GM12892 (cell line): ENCODE measurements at regions not wholly inside any gene's neighbourhood (a gene's known extent, or its start where the extent isn't known, plus 50 kb on each side); places are given as distances from the start of the nearest gene placed in this dataset.

ENCODE experiments used
- POLR2A ChIP-seq: IDR thresholded peaks from 2 replicates; pipeline ENCODE4 v1.6.1; 2011; ENCODE audit warnings: low read depth, low read length, control low read depth
- POLR2AphosphoS5 ChIP-seq: IDR thresholded peaks from 2 replicates; pipeline ENCODE4 v1.6.1; 2011; ENCODE audit warnings: low read depth, low read length, control low read depth

DNA sequence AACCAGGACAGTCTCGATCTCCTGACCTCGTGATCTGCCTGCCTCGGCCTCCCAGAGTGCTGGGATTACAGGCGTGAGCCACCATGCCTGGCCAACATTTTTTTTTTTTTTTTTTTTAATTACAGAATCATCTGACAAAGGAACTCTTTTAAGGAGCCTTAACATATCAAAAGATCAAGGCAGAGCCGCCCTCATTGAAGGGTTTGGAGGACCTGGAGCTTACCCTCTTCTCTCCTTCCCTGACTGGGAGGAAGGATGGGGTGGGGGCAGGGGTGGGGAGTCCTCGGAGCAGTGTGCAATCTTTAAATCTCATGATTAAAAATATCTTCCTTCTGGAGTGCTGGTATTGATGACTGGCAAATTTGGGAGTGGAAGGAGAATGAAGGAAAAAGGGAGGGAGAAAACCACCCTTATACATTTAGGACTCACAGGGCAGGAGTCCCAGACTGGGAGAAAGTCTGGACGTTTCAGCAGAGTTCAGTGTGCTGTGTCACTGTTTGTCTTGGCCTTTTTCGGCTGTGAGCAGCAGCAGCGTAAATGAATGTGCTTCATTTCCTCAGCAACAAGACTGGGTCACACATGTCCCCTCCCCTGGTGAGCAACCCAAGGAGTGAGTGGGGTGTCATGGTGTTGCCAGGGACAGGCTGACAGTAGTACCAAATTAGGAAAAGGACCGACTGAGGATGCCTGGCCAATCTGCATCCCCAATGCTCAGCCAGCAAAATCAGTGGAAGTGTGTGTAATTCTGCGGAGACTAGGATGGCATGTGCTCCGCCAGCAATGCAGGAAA lies 115.3 kb upstream of the BNC2 start:
- TF ChIP-seq POLR2AphosphoS5, result no peak
- TF ChIP-seq POLR2A, result no peak
